Brain microvascular endothelial cell (primary cell): ENCODE measurements at regions not wholly inside any gene's neighbourhood (a gene's known extent, or its start where the extent isn't known, plus 50 kb on each side); places are given as distances from the start of the nearest gene placed in this dataset.

Source experiments
- DNase-seq: peaks from one replicate; pipeline ENCODE4 v3.0.0-alpha.2; 2020
- H3K27ac ChIP-seq: fragments of 250-450 bp; sonication (Bioruptor Pico); 2 replicates; pipeline ENCODE4 v1.5.1; 2020; ENCODE audit warnings: mild to moderate bottlenecking, moderate library complexity
- H3K27me3 ChIP-seq: fragments of 250-450 bp; sonication (Bioruptor Pico); replicated peaks from 2 replicates; pipeline ENCODE4 v1.5.1; 2020; ENCODE audit warnings: mild to moderate bottlenecking
- H3K36me3 ChIP-seq: fragments of 250-450 bp; sonication (Bioruptor Pico); replicated peaks from 2 replicates; pipeline ENCODE4 v1.5.1; 2020; ENCODE audit warnings: mild to moderate bottlenecking
- H3K4me3 ChIP-seq: 2 replicates; pipeline ENCODE4 v1.5.1; 2011; ENCODE audit warnings: low read depth, mild to moderate bottlenecking, control low read depth, low read length, moderate library complexity
- CTCF ChIP-seq: IDR thresholded peaks from 2 replicates; pipeline ENCODE4 v1.5.1; 2011; ENCODE audit warnings: low read depth, mild to moderate bottlenecking, moderate library complexity, low read length, control low read depth, inconsistent platforms; ENCODE audit errors: missing control alignments
- in situ Hi-C: cut with HindIII; loops from 2 replicates; pipeline ENCODE4 v1.10.0; 2017; ENCODE audit warnings: low sequenced_read_pairs, low pct_ligation_motif_present

- H3K27me3 ChIP-seq: no peaks in the 10 kb centered on the region
- H3K36me3 ChIP-seq: no peaks in the 10 kb centered on the region
- no peak for TF ChIP-seq CTCF
- in situ Hi-C loops: no loop called here
- DNase-seq: no peak
- H3K27ac ChIP-seq: peak overlapping the region; percentile 71
- H3K4me3 ChIP-seq: no peak overlapping the region
These were observed 387.6 kb upstream of the NRP1 start for GRCh38 chr10:33722067-33722466.

- H3K36me3 ChIP-seq: no peaks in the 10 kb centered on the region
These were observed 387.0 kb upstream of the NRP1 start for GRCh38 chr10:33721509-33721908.

GRCh38 chr10:33720161-33720560 lies 385.7 kb upstream of the NRP1 start:
- no peak for DNase-seq
- no peak for TF ChIP-seq CTCF
- Histone ChIP-seq H3K27me3 (no peaks in the 10 kb centered on the region), H3K27ac (no peak overlapping the region), H3K36me3 (no peaks in the 10 kb centered on the region), H3K4me3 (no peak overlapping the region)
- in situ Hi-C loops: no loop called here

More at GRCh38 chr10:33721509-33721908, 387.0 kb upstream of the NRP1 start:
- Histone ChIP-seq H3K27ac (peak overlapping the region; percentile 71), H3K27me3 (no peaks in the 10 kb centered on the region), H3K4me3 (no peak overlapping the region)
- no peak for TF ChIP-seq CTCF
- in situ Hi-C loops: no loop called here
- DNase-seq: no peak

- no peak for TF ChIP-seq CTCF
- Histone ChIP-seq H3K4me3 (no peak overlapping the region), H3K36me3 (no peaks in the 10 kb centered on the region), H3K27me3 (no peaks in the 10 kb centered on the region), H3K27ac (no peak overlapping the region)
- DNase-seq: no peak
- in situ Hi-C loops: no loop called here
These were observed 384.7 kb upstream of the NRP1 start for GRCh38 chr10:33719005-33719703.

- H3K4me3 ChIP-seq: no peak overlapping the region
- TF ChIP-seq CTCF: no peak
- no peaks in the 10 kb centered on the region for H3K27me3 ChIP-seq
- H3K27ac ChIP-seq: no peak overlapping the region
- no peaks in the 10 kb centered on the region for H3K36me3 ChIP-seq
- in situ Hi-C loops: no loop called here
- no peak for DNase-seq
These were observed 382.2 kb upstream of the NRP1 start for GRCh38 chr10:33716501-33717267.
